GM12891 (cell line): ENCODE measurements at regions not wholly inside any gene's neighbourhood (a gene's known extent, or its start where the extent isn't known, plus 50 kb on each side); places are given as distances from the start of the nearest gene placed in this dataset.

Source experiments
- PAX5 ChIP-seq: IDR thresholded peaks from 2 replicates; pipeline ENCODE4 v1.6.1; 2011; ENCODE audit warnings: low read length, moderate library complexity, mild to moderate bottlenecking; ENCODE audit not compliant: insufficient read depth, severe bottlenecking
- POLR2A ChIP-seq: IDR thresholded peaks from 2 replicates; pipeline ENCODE4 v1.6.1; 2011; ENCODE audit warnings: low read depth, low read length, control low read depth
- POLR2AphosphoS5 ChIP-seq: IDR thresholded peaks from 2 replicates; pipeline ENCODE4 v1.6.1; 2011; ENCODE audit warnings: low read depth, low read length, control low read depth
- POU2F2 ChIP-seq: IDR thresholded peaks from 2 replicates; pipeline ENCODE4 v1.6.1; 2011; ENCODE audit warnings: low read depth, mild to moderate bottlenecking, control low read depth, low read length, moderate library complexity
- SPI1 ChIP-seq: IDR thresholded peaks from 2 replicates; pipeline ENCODE4 v1.6.1; 2011; ENCODE audit warnings: low read depth, low read length, control low read depth
- TAF1 ChIP-seq: IDR thresholded peaks from 2 replicates; pipeline ENCODE4 v1.6.1; 2011; ENCODE audit warnings: low read depth, low read length, control low read depth

- TF ChIP-seq POLR2A: no peak
- no peak for TF ChIP-seq POLR2AphosphoS5
- TF ChIP-seq POU2F2: no peak
- no peak for TF ChIP-seq TAF1
- TF ChIP-seq SPI1: no peak
- no peak for TF ChIP-seq PAX5
These were observed 673.4 kb upstream of the ADGRL4 start for GRCh38 chr1:79679916-79680315.
